ENCODE measurements at regions not wholly inside any gene's neighbourhood (a gene's known extent, or its start where the extent isn't known, plus 50 kb on each side); places are given as distances from the start of the nearest gene placed in this dataset.
"Not testable (repeated sequence)": the region's sequence is repeated elsewhere in the genome, so short reads cannot be mapped to it uniquely, and the experiment has no call there.

DNA sequence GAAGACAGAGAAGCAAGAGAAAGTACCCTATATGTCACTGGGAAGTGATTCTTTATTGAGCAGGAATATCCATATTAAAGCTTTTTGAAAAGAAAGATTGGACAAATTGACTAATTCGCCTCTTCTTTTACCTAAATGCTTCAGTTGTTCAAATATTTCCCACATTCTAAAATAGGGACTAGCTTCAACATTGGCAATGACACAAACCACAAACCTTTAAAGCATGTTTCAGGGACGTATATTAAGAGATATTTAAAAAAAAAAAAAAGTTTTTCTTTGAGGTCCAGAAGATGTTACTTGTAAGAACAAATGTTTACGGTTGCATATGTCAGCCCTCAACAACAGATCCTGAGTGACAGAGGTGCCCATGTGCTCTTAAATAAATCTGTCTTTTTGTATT, 235.0 kb upstream of the NFIA start:
- no peak for TF ChIP-seq POLR2A (IDR thresholded peaks at IDR 0.05)
- TF ChIP-seq, protein P1, sequence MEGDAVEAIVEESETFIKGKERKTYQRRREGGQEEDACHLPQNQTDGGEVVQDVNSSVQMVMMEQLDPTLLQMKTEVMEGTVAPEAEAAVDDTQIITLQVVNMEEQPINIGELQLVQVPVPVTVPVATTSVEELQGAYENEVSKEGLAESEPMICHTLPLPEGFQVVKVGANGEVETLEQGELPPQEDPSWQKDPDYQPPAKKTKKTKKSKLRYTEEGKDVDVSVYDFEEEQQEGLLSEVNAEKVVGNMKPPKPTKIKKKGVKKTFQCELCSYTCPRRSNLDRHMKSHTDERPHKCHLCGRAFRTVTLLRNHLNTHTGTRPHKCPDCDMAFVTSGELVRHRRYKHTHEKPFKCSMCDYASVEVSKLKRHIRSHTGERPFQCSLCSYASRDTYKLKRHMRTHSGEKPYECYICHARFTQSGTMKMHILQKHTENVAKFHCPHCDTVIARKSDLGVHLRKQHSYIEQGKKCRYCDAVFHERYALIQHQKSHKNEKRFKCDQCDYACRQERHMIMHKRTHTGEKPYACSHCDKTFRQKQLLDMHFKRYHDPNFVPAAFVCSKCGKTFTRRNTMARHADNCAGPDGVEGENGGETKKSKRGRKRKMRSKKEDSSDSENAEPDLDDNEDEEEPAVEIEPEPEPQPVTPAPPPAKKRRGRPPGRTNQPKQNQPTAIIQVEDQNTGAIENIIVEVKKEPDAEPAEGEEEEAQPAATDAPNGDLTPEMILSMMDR (IDR thresholded peaks at IDR 0.05) = no peak
- WGBS, 2 donors = 89% methylated on average over 3 of the region's 3 CpGs
- intact Hi-C loops (cut with DNase I) = no loop called here

DNA sequence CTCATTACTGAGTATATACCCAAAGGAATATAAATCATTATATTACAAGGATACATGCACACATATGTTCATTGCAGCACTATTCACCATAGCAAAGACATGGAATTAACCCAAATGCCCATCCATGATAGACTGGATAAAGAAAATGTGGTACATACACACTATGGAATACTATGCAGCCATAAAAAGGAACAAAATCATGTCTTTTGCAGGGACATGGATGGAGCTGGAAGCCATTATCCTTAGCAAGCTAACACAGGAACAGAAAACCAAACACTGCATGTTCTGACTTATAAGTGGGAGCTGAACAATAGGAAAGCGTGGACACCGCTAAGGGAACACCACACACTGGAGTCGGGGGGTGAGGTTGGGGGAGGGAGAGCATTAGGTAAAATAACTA, 236.7 kb upstream of the NFIA start:
- H3K4me3 ChIP-seq (replicated peaks in 1 of 3); H3K9me3 ChIP-seq; H3K27me3 ChIP-seq; H3K27ac ChIP-seq; DNase-seq; H3K36me3 ChIP-seq; H3K4me1 ChIP-seq; intact Hi-C loops (cut with DNase I): not testable (repeated sequence)
- 95 to 99% methylated on average over 3 of the region's 3 CpGs for WGBS, 2 donors

More for the DNA sequence above, 235.0 kb upstream of the NFIA start:
- Histone ChIP-seq H3K27me3 (no peaks in the 10 kb centered on the region), H3K36me3 (no peaks in the 10 kb centered on the region), H3K9me3 (no peaks in the 10 kb centered on the region), H3K27ac (no peak overlapping the region), H3K4me3 (replicated peaks in 1 of 3) (no peak overlapping the region), H3K4me1 (no peaks in the 10 kb centered on the region)
- DNase-seq = no peak

DNA sequence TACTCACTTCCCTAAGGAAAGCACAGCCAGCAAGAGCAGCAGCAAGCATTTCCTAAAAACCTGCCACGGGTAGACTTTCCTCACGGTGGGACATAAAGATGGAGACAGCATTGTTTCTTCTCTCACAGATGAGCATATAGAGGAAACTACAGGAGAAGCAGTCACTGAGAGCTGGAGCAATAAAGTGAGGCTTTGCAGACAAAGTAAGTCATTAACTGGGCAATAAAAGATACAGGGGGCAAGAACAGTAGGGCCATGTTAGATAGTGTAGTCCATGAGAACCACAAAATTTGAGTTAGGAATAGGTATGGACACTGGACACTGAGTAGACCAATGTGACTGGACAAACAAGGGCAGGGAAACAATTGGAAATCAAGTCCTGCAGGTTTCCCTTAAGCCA, 240.1 kb upstream of the NFIA start:
- Histone ChIP-seq H3K4me1 (no peaks in the 10 kb centered on the region), H3K9me3 (no peaks in the 10 kb centered on the region), H3K36me3 (no peaks in the 10 kb centered on the region), H3K27me3 (no peaks in the 10 kb centered on the region), H3K27ac (no peak overlapping the region), H3K4me3 (replicated peaks in 1 of 3) (no peak overlapping the region)
- WGBS, 2 donors = 89 to 92% methylated on average over 2 of the region's 2 CpGs
- DNase-seq = no peak
- TF ChIP-seq, protein P1 (IDR thresholded peaks at IDR 0.05) = no peak
- no peak for TF ChIP-seq POLR2A (IDR thresholded peaks at IDR 0.05)
- intact Hi-C loops (cut with DNase I) = no loop called here

DNA sequence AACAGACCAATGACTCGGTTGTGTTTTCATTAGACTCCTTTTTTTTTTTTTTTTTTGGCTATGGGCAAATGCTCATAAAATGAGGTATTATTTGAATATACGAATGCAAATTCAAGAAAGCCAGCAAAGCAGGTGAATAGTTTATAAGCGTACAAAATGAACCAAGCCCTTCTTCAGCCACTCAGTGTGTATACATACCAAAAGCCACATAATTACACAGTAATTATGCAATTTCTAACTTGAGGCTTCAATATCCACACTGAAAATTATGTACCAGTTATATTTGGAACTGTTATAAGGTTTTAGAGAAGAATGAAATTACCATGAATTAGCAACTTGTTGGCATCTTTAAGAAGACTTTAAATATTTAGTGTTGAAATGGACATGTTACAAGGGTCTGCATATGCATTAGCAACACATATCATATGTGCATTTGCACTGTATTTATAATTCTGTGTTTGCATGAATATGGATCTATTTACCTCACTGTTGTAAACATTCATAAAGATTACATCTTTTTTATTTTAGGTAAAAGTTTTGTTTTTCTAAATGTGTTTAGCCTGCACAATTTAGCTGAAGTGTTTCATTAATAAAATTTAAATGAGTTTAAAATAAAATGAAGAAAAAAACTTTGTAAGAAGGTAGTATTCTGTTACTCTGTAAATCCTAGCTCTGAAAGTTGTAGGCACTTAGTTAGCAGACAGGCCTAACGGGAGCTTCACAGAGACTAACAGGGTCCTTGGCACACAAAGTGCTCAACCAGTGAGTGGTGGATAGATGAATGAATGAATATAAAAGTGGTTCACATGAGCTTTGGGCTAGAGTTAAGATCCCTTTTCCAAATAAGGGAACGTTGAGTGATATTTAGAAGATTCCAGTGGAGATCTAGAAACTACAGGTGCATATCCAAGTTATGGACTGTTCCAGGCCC, 241.0 kb upstream of the NFIA start:
- intact Hi-C loops (cut with DNase I) = no loop called here
- H3K9me3 ChIP-seq = no peaks in the 10 kb centered on the region
- WGBS, 2 donors = 88 to 91% methylated on average over 5 of the region's 5 CpGs
- DNase-seq = no peak
- no peaks in the 10 kb centered on the region for H3K27me3 ChIP-seq
- no peak overlapping the region for H3K4me3 ChIP-seq (replicated peaks in 1 of 3)
- H3K27ac ChIP-seq = no peak overlapping the region
- H3K36me3 ChIP-seq = no peaks in the 10 kb centered on the region
- TF ChIP-seq, protein P1 (IDR thresholded peaks at IDR 0.05) = no peak
- no peak for TF ChIP-seq POLR2A (IDR thresholded peaks at IDR 0.05)
- H3K4me1 ChIP-seq = no peaks in the 10 kb centered on the region

DNA sequence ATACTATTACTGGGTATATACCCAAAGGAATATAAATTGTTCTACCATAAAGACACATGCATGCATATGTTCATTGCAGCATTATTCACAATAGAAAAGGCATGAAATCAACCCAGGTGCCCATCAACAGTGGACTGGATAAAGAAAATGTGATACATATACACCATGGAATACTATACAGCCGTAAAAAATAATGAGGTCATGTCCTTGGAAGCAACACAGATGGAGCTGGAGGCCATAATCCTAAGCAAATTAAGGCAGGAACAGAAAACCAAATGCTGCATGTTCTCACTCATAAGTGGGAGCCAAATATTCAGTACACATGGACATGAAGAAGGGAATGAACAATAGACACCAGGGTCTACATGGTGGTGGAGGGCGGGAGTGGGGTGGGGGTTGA, 241.9 kb upstream of the NFIA start:
- DNase-seq; H3K9me3 ChIP-seq; H3K4me3 ChIP-seq (replicated peaks in 1 of 3); H3K27ac ChIP-seq; H3K27me3 ChIP-seq; H3K36me3 ChIP-seq; intact Hi-C loops (cut with DNase I); H3K4me1 ChIP-seq: not testable (repeated sequence)
- 95 to 100% methylated on average over 2 of the region's 2 CpGs for WGBS, 2 donors

DNA sequence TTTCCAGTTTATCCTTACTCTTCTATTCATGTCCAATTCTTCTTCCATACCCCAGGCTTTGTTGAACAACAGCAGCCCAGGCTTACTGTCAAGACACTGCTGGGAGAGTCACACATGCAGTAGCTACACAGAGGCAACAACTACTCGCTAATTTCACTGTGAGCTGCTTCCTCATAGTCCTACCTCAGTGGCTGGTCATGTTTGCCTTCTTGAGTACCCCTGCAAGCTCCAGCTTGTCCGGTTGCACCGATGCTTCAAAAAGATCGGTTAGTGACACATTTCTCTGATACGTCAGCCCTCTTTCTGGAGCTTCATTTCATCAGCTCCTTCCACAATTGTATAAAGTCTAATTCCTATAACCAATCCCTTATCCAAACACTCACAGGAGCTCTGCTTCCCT, 246.7 kb upstream of the NFIA start:
- H3K4me1 ChIP-seq = no peaks in the 10 kb centered on the region
- no peak for DNase-seq
- H3K27ac ChIP-seq = no peak overlapping the region
- H3K4me3 ChIP-seq (replicated peaks in 1 of 3) = no peak overlapping the region
- no peaks in the 10 kb centered on the region for H3K27me3 ChIP-seq
- intact Hi-C loops (cut with DNase I) = no loop called here
- 87 to 93% methylated on average over 5 of the region's 5 CpGs for WGBS, 2 donors
- no peaks in the 10 kb centered on the region for H3K36me3 ChIP-seq
- TF ChIP-seq POLR2A (IDR thresholded peaks at IDR 0.05) = no peak
- TF ChIP-seq, protein P1 (IDR thresholded peaks at IDR 0.05) = no peak
- no peaks in the 10 kb centered on the region for H3K9me3 ChIP-seq

Data from thyroid gland (tissue), 4 donors.